Omental fat pad (tissue), 3 donors: ENCODE measurements at regions not wholly inside any gene's neighbourhood (a gene's known extent, or its start where the extent isn't known, plus 50 kb on each side); places are given as distances from the start of the nearest gene placed in this dataset.

ENCODE experiments used
- ATAC-seq: fragments of 150-250 bp; one replicate; pipeline ENCODE4 v1.9.1; 2016; ENCODE audit warnings: mild to moderate bottlenecking, moderate library complexity; ENCODE audit not compliant: low FRiP score
- DNase-seq: peaks from one replicate; pipeline ENCODE4 v3.0.0-alpha.2; 2019; ENCODE audit warnings: low spot score
- TF ChIP-seq, protein P1 (sequence below), 3 donors: fragments of 450-650 bp; IDR thresholded peaks; one replicate each; pipeline ENCODE4 v1.5.1; 2016 to 2017; ENCODE audit warnings: antibody characterized with exemption in 3 of 3, mild to moderate bottlenecking in 3 of 3, moderate library complexity in 2 of 3

DNA sequence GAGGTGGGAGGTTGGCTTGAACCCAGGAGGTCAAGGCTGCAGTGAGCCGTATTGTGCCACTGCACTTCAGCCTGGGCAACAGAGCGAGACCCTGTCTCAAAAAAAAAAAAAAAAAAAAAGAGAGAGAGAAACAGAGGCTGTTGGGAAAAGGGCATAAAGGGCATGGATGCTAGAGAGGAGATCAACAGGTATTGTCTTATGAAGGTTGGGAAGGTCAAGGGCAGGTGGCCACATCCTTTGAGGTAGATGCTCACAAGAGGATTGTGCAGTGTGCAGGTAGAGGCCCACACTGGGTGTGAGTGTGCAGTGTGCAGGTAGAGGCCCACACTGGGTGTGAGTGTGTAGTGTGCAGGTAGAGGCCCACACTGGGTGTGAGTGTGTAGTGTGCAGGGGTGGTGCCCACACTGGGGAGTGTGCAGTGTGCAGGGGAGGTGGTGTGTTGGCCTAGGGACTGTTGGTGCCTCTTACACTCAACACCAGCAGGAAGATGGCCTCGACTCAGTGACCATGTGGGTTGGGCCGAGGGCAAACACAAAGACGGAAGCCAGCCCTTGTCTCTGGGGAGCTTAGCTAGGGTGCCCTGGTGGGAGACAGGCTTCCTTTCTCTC, 404.9 kb upstream of the TNRC6C start:
- TF ChIP-seq, protein P1, sequence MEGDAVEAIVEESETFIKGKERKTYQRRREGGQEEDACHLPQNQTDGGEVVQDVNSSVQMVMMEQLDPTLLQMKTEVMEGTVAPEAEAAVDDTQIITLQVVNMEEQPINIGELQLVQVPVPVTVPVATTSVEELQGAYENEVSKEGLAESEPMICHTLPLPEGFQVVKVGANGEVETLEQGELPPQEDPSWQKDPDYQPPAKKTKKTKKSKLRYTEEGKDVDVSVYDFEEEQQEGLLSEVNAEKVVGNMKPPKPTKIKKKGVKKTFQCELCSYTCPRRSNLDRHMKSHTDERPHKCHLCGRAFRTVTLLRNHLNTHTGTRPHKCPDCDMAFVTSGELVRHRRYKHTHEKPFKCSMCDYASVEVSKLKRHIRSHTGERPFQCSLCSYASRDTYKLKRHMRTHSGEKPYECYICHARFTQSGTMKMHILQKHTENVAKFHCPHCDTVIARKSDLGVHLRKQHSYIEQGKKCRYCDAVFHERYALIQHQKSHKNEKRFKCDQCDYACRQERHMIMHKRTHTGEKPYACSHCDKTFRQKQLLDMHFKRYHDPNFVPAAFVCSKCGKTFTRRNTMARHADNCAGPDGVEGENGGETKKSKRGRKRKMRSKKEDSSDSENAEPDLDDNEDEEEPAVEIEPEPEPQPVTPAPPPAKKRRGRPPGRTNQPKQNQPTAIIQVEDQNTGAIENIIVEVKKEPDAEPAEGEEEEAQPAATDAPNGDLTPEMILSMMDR (IDR thresholded peaks at IDR 0.05) = no peak
- ATAC-seq = no peak

GRCh38 chr17:77555121-77555591, 403.3 kb upstream of the TNRC6C start:
- TF ChIP-seq, protein P1 (IDR thresholded peaks at IDR 0.05) = no peak
- no peak for ATAC-seq

More for the DNA sequence above, 404.9 kb upstream of the TNRC6C start:
- DNase-seq = no peak

GRCh38 chr17:77555741-77556291, 402.7 kb upstream of the TNRC6C start:
- TF ChIP-seq, protein P1 (IDR thresholded peaks at IDR 0.05) = no peak
- ATAC-seq (peak; percentile 45), DNase-seq (no peak)

More at GRCh38 chr17:77555121-77555591, 403.3 kb upstream of the TNRC6C start:
- DNase-seq = no peak

DNA sequence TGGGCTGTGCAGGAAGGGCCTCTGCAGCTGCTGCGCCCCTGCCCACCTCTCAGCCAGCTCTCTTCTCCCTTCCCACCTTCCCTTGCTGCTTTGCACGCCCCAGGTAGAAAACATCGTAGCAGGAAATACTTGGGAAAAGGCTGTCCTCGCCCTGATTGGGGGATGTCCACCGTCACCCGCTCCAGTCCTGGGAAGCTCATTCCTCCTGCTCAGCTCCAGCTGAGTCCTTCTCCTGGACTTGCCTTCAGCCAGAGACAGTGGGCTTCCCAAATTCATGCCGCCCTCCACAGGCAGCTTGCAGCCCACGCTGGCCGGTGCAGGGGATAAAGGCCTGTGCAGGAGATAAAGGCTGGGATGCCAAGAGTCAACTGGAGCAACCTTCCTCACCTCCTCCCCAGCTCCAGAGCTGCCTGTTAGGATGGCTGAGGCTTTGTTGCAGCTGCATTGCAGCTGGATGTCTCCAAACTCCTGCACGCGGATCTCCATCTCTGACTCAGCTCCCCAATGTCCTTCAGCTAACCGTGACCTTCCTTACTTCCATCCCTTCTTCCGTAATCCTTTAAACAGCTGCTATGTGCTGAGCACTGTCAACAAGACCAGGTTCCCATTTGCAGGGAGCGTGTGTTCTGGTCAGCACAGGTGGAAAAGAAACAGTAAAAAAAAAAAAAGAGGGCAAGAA, 402.0 kb upstream of the TNRC6C start:
- TF ChIP-seq, protein P1 (IDR thresholded peaks at IDR 0.05) = no peak
- ATAC-seq (no peak), DNase-seq (no peak)

GRCh38 chr17:77558846-77559626, 399.5 kb upstream of the TNRC6C start:
- TF ChIP-seq, protein P1 (IDR thresholded peaks at IDR 0.05) = no peak
- ATAC-seq (no peak), DNase-seq (no peak)

DNA sequence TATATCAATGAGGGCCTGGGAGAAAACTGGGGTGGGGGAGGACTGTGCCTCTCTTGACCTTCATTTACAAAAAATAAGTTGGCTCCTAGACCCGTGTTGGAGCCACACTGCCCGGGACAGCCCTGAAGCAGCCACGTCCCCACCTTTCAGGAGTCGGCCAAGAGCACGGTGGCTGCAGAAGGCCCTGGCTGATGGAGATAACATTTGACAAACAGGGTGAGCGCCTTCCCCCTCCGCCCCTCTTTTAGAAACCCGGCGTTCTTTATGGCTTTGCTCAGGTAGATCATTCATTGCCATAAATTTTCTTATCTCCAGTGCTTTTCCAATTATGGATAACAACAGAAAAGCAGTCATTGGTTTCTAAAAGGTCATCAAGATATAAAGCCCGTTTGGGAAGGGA, 398.1 kb upstream of the TNRC6C start:
- TF ChIP-seq, protein P1 (IDR thresholded peaks at IDR 0.05) = no peak
- ATAC-seq = no peak
- DNase-seq = no peak
